OCI-M1 (cell line): ENCODE measurements at regions not wholly inside any gene's neighbourhood (a gene's known extent, or its start where the extent isn't known, plus 50 kb on each side); places are given as distances from the start of the nearest gene placed in this dataset.
A peak's percentile ranks its signal among the peaks of the same experiment; 100 is the strongest.
"Not testable (repeated sequence)": the region's sequence is repeated elsewhere in the genome, so short reads cannot be mapped to it uniquely, and the experiment has no call there.

Experiments
- DNase-seq: peaks from one replicate; lab custom pipeline; 2025; lab: John Stamatoyannopoulos, UW

DNA sequence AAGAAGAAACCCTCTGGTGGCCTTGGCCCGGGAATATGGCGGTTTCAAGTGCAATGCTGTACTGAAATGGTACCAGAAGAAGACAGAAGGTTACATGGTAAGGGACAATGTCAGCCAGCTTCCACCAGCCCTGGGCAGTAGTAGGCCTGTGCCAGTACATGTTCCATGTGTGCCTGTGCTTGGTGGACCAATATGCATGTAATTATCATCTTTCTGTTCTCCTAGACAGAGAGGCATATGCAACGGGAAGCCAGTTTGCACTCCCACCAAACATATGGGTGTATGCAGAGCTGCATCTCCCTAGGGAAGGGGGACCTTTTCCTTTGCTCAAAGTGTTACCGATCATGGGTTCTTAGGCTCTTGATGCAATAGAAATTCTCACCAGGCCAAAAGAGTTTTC lies 80.9 kb upstream of the ADORA2B start:
- not testable (repeated sequence) for DNase-seq

DNA sequence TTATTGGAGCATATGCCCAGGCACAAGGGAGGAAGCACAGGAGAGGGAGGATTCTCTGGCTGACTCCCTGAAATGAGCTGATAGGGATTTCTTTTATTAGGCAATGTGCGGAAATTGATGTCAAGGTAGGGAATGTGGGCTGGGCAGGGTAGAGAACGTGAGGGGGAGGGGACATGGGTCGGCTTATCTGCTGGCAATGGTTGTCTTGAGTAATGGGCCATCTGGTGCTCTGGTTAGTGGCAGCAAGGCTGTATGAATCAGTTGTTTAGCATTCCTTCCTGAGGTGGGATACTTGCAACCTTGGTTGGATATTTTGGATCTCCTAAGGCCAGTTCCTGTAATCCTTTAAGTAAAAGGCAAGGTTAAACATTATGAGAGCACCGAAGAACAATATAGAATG lies 80.5 kb upstream of the ADORA2B start:
- not testable (repeated sequence) for DNase-seq

- not testable (repeated sequence) for DNase-seq
Observed at GRCh38 chr17:15866015-15866414, 78.9 kb upstream of the ADORA2B start.

GRCh38 chr17:15867331-15867730 lies 77.6 kb upstream of the ADORA2B start:
- DNase-seq: not testable (repeated sequence)

GRCh38 chr17:15869868-15870267 lies 75.1 kb upstream of the ADORA2B start:
- DNase-seq: not testable (repeated sequence)

GRCh38 chr17:15872677-15873076 lies 72.3 kb upstream of the ADORA2B start:
- not testable (repeated sequence) for DNase-seq

DNA sequence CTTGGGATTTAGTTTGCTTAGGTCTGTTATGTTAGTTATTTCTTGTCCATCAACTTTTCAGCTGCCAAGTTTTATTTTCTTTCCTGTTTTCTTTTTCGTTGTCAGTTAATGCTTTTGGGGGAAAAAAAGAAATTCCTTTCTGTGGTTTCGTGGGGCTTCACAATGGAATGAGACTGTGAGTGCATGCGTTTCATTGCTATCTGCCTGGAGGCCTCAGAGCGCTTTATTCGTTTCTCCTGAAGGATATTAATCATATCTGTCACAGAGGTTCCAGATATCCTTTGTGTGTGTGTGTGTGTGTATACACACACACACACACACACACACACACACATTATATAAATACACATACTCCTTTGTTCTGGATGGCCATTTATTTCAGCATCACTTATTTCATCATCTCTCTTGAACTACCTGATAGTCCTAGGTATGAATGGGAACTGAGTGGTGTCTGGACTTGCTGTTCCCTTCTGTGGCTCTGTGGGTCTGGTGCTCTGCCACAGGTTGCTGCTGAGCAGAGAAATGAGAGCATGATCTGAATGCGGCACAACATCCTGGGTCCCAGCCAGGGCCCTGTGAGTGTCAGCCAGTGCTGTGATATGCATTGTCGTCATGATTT lies 66.9 kb upstream of the ADORA2B start:
- not testable (repeated sequence) for DNase-seq

DNA sequence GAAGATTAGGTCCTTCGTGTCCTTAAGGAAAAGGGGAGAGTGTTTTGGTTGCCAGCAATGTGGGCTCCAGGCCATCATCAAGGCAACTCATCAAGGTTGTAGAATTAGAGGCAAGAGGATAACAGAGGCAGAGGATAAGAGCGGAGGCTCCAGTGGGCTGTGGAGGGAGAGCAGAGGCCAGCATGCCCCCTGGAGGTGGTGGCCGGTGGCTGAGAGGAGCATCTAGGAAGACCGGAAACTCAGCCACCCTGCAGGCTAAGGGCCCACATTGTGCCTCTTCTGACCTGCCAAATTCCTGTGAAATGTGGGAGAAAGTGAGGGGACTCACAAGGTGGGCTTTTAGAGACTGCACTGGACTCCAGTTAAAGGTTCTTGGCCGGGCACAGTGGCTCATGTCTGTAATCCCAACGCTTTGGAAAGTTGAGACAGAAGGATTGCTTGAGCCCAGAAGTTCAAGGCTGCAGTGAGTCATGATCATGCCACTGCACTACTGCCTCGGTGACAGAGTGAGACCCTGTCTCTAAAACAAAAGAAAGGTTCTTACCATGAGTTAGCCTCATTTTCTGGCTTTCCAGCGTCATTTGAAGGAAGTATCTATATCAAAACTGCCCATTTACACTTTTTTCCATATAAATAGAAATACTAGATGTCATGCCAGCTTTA lies 62.7 kb upstream of the ADORA2B start:
- DNase-seq: no peak

DNA sequence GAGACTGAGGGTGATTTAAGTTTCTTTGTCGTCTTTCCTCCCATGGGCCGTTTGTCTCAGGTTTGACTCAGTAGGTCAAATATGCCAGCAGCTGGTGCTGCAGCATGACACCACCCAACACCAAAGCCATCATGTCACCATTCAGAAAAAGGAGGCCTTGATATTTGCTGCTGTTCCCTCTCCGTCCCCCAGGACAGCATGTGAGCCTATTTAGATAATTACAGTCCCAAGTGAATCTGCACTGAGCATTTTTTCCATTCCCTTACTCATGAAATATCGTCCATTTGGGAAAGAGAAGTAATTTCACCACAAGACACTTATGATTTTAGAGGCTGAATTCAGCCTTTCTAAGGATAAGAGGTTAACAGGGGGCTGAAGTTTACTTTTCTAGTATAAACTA lies 62.2 kb upstream of the ADORA2B start:
- DNase-seq: no peak

- DNase-seq: peak; percentile 50
Observed at GRCh38 chr17:15883617-15884111, 61.3 kb upstream of the ADORA2B start.

DNA sequence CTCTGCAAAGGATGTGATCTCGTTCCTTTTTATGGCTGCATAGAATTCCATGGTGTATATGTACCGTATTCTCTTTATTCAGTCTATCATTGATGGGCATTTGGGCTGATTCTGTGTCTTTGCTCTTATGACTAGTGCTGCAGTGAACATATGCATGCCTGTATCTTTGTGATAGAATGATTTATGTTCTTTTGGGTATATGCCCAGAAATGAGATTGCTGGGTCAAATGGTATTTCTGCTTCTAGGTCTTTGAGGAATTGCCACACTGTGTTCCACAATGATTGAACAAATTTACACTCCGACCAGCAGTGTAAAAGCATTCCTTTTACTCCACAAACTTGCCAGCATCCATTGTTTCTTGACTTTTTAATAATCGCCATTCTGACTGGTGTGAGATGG lies 60.2 kb upstream of the ADORA2B start:
- DNase-seq: no peak

- peak; percentile 23 for DNase-seq
Observed at GRCh38 chr17:15885770-15886169, 59.2 kb upstream of the ADORA2B start.

- no peak for DNase-seq
Observed at GRCh38 chr17:15886221-15886620, 58.7 kb upstream of the ADORA2B start.

GRCh38 chr17:15886804-15887203 lies 58.1 kb upstream of the ADORA2B start:
- peak; percentile 6 for DNase-seq

- no peak for DNase-seq
Observed at GRCh38 chr17:15888436-15888835, 56.5 kb upstream of the ADORA2B start.

GRCh38 chr17:15890279-15890892 lies 54.5 kb upstream of the ADORA2B start:
- DNase-seq: no peak

GRCh38 chr17:15891318-15891717 lies 53.6 kb upstream of the ADORA2B start:
- DNase-seq: no peak

GRCh38 chr17:15892244-15892643 lies 52.7 kb upstream of the ADORA2B start:
- DNase-seq: no peak

- DNase-seq: no peak
Observed at GRCh38 chr17:15892731-15893657, 51.9 kb upstream of the ADORA2B start.

DNA sequence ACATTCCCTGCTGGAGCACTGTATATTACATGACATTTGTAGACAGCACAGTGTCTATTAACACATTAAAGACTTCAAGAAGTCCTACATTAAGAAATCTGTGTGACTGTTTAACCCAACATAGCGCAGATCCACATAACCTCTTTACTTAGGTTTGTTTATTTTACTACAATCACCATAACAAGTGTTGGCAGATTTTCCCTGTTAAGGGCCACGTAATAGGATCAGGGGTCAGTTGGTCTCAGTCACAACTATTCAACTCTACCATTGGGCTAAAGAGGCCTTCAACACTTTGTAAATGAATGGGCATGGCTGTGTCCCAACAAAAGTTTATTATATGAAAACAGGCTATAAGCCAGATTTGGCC lies 51.3 kb upstream of the ADORA2B start:
- no peak for DNase-seq

- no peak for DNase-seq
Observed at GRCh38 chr17:15894258-15894657, 50.7 kb upstream of the ADORA2B start.
